GM21447 (cell line): ENCODE measurements at regions not wholly inside any gene's neighbourhood (a gene's known extent, or its start where the extent isn't known, plus 50 kb on each side); places are given as distances from the start of the nearest gene placed in this dataset.
A peak's percentile ranks its signal among the peaks of the same experiment; 100 is the strongest.

Experiments used
- ATAC-seq: cut with Tn5 transposase; IDR thresholded peaks from one replicate; pipeline ENCODE4 v1.9.1; 2021; ENCODE audit not compliant: unreplicated experiment

DNA sequence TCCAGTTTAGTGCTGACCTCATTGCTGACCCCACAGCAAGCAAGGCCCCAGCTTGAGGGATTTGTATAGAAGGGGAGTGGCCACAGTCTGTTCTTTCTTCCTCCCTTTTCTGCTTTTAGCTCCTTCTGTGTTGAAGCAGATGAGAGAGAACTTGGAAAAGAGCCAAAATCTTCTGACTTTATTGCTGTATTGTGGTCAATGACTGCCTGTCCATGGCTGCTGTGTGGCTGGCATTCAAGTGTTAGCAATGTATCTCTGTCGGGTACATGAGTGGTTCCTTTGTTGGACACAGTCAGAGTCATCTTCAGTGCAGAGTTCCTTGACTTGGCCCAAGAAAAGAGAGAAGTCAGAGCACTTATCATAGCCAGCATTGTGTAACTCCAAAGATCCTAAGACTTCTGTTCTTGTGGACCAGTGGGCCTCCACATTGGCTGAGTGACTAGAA lies 154.1 kb downstream of the LRRC70 start:
- ATAC-seq = no peak

DNA sequence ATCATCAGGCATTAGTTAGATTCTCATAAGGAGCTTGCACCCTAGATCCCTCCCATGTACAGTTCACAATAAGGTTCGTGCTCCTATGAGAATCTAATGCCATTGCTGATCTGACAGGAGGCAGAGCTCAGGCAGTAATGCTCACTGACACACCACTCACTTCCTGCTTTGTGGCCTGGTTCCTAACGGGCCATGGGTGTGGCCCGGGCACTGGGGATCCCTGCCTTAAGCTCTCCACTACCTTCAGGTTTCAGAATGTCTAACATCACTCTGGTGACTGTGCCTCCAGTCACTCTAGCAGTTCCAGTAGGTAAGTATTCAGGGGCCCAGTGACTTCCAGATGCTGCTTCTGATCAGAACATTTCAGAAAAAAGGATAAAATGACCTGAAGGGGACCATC lies 152.4 kb downstream of the LRRC70 start:
- no peak for ATAC-seq

DNA sequence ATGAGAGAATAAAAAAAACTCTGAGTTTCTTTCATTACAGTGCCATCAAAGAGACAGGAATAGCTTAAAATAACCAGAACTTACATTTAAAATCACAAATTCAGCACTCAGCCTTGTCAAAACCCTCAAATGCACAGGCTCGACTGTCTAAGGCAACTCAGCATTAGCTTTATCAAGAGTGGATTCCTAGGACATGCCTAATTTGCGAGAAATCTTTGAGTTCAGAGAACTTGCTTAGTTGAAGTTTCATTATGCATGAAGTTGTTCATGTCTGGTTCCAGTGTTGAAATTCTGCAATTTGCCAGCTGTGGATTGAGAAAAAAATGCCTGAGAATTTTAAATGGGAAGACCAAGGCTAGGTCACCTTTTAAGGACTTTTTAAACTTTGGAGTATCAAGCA lies 151.1 kb downstream of the LRRC70 start:
- no peak for ATAC-seq

DNA sequence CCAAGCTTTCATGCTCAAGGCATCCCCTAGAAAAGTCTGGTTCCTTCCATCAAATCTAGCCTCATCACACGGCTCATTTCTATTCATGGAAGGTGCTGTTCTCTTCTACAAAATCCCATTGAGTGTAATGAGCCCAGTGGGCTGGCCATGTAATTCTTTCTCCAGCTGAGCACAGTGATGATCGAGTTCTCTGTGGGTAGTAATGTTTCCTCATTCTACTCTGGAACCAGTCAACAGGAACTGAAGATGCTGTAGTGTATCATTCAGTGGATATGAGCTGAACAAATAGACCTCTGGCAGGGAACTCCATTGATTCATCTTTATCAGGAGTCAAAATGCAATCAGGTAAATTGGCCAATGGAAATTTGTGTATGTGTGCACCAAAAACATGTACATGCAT lies 149.2 kb downstream of the LRRC70 start:
- no peak for ATAC-seq

DNA sequence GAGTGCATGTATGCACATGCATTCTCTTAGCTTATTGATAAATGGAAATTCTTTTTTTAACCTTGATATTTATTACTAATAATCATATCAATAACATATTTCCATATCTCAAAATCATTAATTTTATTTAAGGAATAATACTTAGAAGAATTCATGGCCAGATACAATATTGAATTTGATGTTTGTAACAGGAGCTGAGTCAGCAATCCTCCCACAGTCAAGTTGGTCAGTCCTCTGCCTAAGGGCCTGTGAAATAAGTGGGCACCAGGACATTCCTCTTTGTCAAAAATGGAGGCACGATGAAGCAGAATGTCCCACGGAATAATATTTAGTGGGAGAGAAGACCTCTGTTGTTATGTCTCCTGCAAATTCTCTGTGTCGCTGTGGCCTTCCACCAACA lies 148.6 kb downstream of the LRRC70 start:
- ATAC-seq = no peak

DNA sequence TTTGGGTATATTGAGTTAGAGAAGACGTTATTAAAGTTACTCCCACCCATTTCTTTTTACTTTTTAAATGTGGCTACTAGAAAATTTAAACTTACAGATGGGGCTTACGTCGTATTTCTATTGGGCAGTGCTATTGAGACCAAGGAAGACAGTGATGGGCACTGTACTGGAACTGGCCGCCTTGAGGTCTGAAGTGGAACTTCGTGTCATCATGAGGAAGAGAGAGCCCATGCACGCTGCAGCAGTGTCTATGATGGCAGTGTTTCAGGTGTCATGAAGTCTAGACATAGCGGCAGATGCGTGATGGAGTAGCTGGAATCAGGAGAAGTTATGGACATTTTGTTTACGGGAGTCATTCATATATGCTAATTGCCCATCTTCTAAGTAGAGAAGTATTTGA lies 143.7 kb downstream of the LRRC70 start:
- ATAC-seq = no peak

DNA sequence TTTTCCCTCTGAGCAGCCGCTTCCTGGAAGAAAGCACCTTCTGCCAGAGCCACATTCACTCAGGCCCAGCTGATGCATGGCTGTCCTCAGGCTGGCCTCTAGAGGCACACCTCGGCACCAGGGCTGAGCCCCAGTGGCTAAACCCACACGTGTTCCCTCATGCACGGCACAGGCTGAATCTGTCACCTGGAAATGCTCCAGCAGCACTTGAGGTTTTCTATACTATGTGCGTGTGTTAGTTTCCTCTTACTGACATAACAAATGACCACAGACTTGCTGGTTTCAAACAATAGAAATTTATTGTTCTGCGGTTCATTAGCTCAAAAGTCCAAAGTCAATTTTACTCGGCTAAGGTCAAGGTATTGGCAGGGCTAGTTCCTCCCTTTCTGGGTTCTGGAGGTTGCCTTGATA lies 141.4 kb downstream of the LRRC70 start:
- peak; percentile 94 for ATAC-seq

DNA sequence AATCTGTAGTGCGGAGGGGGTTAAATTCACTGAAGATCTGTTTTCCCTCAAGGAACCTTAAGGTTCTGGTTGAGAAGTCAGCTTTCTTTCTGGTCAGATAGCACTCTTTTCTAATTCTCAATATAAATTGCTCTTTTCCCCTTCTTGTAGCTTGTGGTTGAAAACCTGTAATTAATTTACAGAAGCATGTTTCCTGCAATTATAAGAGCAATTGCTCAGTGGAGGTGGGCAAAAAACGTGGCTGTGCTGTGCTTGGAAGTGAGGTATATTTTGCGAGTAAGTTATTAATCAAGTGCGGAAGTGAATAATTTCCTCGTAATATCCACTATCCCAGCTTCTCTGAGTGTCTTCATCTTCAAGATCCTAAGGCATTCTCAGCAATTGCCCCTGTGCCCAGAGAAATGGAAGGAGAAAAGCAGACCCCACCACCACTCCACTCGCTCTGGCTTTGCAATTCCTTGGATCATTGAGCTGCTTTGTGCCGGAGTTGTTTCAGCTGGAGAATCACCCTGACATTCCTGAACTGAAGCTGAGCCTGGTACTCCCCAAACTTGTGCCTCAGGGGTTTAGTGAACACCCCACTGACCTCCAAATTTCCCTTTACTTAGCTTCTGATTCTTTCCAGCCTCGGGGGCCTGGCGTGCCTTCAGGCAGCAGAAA lies 140.6 kb downstream of the LRRC70 start:
- no peak for ATAC-seq

DNA sequence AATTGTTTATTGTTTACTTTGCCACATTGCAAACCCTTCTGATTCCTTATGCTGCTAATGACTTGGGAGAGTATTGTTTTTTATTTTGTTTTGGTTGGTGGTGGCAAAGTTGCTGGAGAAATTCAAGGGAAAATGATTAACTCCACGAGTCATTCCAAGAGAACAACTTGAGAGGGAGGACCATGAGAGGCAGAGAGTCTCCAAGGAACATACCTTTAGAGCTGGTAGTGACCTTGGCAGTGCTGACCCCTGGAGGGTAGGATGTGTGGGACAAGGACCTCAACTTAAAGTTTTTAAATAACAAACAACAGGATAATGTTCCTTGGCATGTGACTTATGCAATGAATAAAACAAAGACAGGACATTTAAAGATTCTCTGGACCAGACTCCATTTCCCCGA lies 139.7 kb downstream of the LRRC70 start:
- no peak for ATAC-seq

DNA sequence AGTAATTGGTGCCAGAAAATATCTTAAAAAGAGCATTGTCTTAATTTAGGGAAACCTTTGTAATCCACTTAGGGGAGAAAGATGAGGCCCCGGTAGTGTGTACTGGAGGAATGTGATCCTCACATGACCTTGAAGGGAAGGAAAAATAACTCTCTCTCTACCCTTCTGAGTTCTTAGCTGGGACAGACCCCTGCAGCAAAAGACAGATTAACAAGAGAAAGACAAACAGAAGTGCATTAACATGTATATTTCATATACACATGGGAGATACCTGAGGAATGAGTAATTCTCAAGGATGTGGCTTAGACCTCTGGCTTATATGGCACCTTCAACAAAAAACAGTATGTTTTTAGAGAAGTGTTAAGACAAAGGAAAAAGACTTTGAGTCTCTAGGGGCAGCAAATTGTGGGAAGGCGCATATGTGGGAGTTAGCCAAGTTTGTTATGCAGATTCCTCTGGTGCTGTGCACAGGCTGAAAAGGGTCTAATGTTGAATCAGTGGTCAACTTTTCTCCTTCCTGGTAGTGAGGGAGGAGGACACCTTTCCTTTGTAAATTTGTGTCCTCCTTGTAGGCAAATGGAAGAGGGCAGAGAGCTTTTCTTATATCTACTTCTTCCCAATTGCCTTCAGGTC lies 138.8 kb downstream of the LRRC70 start:
- ATAC-seq = no peak

DNA sequence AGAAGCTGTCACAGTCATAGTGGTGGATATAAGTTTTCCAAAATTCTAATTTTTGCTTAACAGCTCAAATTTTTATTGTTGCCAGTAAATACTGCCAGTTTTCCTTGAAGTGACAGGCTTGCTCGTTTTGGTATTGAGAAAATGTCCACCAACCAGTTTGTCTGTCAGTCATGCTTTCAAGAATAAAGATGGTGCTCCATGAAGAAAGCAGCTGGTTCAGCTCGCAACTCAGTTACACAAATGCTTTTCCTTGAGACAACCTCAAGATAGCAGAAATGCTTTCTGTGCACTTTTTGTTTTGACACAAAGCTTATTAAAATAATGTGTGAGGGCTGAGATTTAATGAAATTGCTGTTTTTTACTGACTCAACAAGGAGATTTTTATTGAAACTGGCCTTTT lies 135.7 kb downstream of the LRRC70 start:
- no peak for ATAC-seq

DNA sequence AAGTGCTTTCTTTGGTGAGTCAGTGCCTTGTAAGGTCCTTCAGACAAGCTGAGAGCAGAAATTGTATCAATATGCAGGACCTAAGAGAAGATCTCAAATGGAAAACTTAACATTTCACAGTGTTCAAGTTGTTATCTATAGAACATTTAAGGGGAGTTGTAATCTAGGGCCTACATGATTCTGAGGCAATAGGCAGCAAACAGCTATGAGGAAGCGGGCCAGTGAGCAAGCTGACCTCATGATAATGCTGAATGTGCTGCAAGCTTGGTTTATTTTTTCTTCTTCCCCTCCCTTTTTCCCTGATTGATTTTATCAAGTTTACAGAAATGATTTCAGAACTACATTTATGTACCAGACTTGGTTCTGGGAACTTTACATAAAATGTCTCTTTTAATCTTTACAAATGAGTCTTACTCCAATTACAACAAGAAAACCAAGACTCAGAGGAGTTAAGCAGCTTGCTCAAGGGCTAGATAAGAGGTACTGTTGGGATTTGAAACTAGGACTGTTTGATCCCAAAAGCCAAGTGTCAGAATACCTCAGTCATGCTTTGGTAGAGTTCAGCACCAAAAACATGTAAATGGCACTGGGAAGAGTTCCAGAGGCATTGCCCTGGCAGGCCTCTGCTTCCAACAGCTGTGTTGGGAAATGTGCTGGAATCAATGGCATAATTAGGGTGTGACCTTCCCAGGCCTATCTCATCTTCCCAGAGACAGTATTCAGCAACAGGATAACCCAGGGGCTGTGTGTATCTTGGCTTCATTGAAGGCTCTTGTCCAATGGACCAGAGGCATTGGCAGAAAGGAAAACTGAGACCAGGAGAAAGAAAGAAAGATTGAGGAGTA lies 130.1 kb downstream of the LRRC70 start:
- no peak for ATAC-seq

DNA sequence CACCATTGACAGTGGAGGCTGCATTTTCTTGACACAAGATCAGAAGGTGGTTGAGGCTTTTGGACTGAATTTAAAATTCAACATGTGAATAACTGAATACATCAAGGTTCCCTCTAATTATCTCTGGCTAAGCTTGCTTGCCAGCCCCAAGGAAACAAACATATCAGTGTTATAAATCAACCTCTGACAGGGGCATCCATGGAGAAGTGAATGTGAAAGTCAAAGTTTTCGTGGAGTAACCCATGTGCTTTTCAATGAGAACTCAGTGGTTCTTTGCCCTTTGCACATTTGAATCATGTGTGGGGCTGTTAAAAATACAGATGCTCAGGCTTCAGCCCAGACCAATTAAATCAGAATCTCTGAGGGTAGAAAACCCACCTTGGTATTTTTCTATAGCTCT lies 128.9 kb downstream of the LRRC70 start:
- no peak for ATAC-seq

DNA sequence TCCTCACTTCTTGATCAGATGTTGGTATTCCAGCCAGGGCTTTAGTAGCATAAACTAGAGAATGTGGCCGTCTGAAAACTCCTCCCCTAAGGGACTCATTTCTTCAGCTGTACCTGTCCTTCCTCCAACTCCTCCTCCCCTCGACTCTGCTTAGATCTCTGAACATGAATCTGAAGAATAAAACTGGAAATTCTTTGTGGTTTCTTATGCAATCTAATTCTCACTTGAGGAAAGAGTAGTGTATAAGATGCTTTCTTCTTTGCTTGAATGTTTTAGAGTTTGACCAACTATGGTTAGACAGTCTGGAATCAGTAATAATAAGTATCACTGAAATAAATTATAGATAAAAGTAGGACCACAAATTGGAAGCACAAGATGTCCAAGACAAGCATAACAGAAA lies 128.5 kb downstream of the LRRC70 start:
- no peak for ATAC-seq

DNA sequence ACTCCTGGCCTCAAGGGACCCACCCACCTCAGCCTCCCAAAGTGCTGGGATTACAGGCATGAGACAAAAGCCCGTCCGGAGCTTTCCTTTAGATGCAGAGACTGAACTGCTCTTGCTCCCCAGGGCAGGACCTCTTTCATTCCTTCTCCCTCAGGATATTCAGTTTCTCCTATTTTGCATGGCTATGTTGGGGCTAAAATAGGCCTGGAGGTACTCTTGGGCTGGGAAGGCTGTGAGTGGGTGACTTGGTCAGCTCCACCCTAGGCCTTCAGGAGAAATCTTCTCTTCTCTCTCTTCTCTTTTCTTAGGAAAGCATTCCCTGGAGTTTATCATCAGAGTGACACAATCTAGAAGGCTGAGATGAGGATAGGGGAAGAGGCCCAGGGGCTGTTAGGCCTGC lies 126.4 kb downstream of the LRRC70 start:
- ATAC-seq = no peak

DNA sequence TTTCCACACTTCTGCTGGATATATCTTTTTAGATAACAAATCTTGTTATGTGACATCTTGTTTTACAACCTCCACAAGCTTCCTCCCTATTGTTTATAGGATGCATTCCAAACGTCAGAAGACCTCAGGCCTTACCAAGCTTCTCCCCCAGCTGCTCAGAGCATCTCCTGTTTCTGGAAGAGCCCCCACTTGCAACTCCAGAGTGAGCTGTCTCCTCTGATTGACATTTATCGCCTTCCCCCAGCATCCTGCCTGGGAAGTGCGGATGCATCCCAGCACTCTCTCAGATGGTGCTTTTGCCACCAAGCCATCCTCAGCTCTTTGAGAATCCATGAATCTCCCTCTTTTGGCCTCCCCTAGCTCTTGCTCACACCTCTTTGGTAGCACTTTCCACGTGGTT lies 123.5 kb downstream of the LRRC70 start:
- ATAC-seq = no peak

DNA sequence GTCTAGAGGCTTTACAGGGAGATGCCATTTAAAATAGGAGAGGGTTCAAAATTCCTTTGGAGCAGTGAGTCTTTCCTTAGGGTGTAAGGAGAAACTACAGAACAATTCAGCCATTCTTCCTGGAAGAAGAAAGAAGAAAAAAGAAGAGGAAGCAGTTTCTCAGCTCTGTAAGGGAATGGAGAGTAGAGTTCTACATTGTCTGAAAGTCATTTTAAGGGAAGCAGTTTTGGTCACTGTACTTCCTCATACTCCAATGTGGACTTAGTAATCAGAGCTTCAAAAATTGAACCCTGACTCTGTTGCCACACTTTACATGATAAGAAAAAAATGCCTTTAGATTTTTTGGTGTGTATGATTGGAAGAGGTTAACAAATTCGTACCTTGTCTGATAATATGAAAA lies 122.4 kb downstream of the LRRC70 start:
- ATAC-seq = no peak

DNA sequence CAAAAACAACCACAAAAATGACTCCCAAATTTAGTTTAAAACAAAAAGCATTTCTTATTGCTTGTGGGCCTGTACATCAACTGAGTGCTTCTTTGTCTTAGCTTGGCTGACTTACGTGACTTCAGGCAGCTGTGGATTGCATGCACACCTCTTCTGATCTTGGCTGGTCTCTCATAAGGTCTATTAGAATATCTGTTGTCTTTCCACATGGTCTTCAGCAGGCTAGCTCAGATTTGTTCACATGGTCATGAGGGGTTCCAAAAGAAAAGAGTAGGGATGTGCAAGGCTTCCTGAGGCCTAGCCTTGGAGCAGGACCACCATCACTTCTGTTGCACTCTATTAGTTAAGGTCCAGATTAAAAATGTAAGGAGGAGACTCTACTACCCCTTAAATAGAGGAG lies 120.1 kb downstream of the LRRC70 start:
- ATAC-seq = no peak

DNA sequence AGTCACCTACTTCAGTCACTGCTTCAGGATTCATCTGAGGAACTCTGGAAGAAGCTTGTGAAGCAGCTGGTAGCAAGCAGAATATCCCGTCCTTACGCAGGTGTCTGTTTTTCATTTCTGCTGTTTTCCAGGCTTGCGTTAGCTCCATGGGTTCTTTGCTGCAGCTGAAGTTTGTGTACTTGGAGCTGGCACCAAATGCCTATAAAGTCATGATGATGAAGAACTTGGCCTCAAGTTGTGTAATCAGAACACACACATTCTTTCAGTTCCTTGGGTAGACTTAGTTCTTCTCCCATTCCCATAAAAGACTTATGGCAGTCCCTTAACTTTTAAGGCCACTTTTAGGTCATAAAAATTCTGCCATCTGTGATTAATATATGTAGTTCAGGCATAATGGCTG lies 116.7 kb downstream of the LRRC70 start:
- ATAC-seq = no peak

DNA sequence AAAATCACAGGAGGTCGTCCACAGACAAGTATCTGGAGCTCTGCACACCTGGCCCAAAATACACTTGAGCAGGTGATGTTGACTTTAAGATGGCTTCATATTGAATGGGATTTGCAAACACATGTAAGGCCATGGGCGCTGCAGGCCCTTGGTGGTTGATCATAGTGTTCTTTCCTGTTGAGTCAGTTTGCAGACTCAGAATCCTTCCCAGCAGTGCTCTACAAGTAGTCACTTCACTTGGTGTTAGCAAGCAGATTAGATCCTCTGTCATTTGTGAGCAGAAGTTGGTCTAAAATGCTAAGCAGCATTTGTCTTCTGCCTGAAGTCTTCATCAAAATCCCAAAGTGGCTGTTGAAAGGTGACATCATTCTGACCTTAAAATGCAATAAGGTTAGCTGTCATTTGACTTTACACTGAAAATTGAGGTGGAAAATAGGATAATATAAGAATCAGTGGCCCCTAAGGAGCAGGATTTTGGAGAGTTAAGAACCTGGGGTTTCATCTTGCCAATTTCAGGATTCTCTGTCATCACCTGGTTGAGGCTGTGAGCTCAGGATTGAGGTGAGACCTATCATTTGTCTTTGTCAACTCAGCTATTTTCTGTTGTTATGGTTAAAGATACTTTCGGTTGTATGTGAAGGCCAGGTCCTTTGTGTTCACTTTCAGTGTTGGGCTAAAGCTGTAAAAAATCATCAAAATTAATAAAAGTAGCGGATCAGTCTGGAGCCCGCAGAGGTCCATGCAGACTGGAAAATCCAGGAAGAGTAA lies 114.5 kb downstream of the LRRC70 start:
- no peak for ATAC-seq

DNA sequence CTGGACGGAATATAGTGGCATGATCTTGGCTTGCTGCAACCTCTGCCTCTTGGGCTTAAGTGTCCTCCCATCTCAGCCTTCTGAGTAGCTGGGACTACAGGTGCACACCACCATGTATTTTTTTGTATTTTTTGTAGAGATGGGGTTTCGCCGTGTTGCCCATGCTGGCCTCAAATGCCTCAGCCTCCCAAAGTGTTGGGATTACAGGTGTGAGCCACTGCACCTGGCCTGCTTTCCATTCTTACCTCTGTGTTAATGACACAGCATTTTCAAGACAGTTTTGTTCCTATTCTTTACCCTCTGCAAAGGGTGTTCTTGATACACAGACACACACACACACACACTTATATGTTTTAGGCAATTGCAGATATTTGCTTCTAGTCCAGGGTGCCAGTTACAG lies 113.3 kb downstream of the LRRC70 start:
- ATAC-seq = no peak
